GM21526 (cell line): ENCODE measurements at regions not wholly inside any gene's neighbourhood (a gene's known extent, or its start where the extent isn't known, plus 50 kb on each side); places are given as distances from the start of the nearest gene placed in this dataset.
"Not testable (repeated sequence)": the region's sequence is repeated elsewhere in the genome, so short reads cannot be mapped to it uniquely, and the experiment has no call there.

Experiments
- ATAC-seq: cut with Tn5 transposase; IDR thresholded peaks from one replicate; pipeline ENCODE4 v1.9.1; 2021; ENCODE audit warnings: moderate library complexity; ENCODE audit not compliant: unreplicated experiment, low FRiP score

- no peak for ATAC-seq
Observed at GRCh38 chr2:226187616-226188015, 612.0 kb downstream of the IRS1 start.

DNA sequence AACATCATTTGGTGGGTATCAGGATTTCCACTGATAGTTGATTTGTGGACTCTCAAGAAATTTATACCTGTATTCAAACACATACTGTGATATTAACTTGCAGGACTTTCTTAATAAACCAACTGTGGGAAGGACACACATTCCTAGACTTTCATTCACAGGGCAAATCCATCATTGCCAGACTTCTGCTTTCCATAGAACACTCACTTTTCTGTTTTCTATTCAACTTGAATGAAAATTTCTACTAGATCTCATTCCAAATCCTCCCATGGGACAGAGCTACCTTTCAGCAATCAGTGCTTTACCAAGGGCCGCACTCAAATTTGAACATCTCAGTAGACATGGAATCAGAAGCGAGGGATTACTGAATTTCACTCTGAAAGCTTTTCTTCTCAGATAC, 612.5 kb downstream of the IRS1 start:
- ATAC-seq, result no peak

DNA sequence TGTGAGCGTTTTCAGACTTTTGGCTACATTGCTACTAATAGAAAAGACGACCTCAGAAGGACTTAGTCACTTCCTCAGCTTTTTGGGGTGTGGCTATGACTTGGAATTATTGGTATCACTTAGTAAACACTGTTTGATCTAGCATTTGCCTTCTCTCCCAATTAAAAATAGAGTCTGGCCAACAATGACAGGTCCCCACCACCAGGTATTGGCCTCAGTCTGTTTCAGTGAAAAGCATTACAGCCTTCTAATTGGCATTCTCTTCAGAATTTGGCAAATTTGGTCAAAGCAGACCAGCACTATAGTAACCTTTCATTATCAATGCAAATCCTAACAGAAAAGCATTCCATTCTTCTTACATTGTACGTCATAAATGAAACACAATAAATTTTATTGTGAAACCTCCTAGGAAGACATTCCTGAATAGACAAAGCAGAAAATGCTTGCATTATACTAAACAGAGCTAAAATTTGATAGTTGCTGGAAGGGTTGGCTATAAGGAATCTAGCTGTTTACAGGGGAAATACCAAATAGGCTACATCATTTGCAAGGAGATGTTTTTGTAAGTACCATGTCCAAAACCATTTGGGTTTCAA, 613.9 kb downstream of the IRS1 start:
- ATAC-seq, result no peak

DNA sequence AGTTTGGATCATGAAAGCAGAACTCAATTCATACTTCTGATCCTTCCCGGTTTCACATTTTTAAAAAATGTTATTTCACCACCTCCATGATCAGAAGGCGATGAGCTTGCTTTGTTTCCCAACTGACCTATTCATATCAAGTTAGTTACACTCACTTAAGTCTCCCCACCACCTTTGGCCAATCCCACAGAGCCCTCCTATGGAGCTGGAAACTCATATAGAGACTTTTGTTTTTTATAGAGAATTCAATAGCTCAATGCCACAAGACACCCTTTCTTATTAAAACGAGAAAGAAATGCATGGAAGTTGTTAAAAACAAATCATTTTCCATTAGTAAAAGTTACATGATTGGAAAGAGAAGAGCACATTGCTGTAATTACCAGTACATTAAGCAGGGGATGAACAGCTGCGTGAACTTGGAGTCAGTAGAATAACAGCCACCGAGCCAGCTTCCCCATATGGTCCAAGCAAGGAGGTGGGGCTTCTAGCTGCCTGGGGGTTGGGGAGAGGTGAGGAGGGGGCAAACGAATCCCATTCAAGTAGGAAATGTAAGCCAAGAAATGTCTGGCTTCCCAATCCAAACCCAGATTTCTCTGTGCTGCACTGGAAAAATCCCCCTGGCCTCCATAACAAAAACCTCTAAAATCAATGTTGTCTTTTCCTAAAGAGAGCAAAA, 614.5 kb downstream of the IRS1 start:
- ATAC-seq, result no peak

DNA sequence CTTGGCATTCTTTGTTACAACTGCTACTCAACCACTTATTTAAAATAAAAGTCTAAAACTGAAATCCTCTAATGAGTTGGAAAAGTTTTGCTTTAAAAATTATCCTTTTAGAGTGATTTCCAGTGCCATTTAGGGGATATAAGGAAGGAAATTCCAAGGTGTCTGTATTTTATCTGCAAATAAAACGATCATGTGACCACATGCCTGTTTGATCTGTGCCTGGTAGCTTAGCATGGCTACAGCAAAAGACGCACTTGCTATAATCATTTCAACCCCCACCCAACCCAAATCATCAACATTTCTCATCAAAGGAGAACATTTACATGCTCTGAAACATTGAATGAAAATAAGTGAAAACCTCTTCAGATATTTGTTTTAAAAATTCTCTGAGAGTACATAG, 615.1 kb downstream of the IRS1 start:
- ATAC-seq, result no peak

DNA sequence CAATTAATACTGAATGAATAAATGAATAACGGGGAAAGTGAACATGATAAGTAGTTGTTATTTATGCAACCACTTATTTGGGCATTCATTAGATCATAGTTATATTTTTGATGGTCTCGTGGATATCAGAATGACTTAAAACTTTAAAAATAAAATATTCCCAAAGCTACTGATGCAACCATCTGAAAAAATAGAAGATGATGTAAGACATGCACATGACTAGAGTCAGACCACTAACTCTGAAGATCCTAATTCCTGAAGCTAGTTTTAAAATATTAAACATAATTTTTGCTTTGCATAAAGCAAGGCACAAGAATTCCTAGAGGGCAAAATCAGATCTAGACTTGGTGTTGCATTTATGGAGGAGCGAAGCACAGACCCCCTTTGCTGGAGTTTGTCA, 616.1 kb downstream of the IRS1 start:
- ATAC-seq, result no peak

GRCh38 chr2:226183033-226183432, 616.6 kb downstream of the IRS1 start:
- ATAC-seq, result no peak

DNA sequence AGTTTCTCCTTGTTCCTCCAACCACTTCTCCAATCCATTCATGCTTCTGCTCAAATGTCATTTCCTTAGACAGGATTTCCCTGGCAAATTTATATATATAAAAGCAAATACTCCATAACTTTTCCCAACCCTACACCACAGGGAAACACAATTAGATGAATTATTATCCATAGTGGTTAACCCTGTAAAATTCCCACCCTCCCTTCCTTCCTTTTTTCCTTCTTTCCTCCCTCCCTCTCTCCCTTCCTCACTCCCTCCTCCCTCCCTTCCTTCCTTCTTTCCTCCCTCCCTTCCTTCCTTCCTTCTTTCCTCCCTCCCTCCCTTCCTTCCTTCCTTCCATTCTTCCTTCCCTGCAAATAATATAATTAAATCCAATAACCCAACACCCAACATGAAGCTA, 617.7 kb downstream of the IRS1 start:
- ATAC-seq, result no peak

DNA sequence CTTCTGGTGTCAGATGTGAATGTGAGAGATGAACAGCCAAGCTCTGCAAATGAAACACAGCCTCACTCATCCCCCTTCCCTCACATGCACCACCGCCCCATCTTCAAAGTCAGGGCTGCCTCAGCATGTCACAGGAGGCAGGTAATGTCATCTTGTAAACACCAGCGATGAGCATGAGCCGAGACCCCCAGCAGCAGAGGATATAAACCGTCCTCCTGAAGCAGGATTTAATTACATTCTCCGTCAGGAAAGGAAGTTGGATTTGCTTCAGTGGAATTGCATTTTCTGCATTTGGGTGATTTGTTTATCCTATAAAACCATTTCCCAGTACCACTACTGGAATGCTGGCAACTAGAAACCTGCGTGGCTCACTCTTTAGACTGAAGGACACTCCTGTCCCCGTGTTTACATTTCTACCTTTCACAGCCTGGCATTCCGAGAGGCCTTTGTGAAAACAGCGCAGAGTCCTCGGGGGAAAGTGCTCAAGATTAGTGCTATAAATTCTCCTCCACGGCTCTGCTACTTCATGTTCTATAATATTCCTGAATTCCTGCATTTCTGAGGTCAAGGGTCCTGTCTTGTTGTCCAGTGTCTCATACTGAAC, 619.2 kb downstream of the IRS1 start:
- no peak for ATAC-seq

GRCh38 chr2:226179010-226179409, 620.6 kb downstream of the IRS1 start:
- no peak for ATAC-seq

GRCh38 chr2:226176283-226176984, 623.2 kb downstream of the IRS1 start:
- ATAC-seq, result no peak

- no peak for ATAC-seq
Observed at GRCh38 chr2:226174390-226174789, 625.2 kb downstream of the IRS1 start.

GRCh38 chr2:226172939-226173338, 626.7 kb downstream of the IRS1 start:
- no peak for ATAC-seq

DNA sequence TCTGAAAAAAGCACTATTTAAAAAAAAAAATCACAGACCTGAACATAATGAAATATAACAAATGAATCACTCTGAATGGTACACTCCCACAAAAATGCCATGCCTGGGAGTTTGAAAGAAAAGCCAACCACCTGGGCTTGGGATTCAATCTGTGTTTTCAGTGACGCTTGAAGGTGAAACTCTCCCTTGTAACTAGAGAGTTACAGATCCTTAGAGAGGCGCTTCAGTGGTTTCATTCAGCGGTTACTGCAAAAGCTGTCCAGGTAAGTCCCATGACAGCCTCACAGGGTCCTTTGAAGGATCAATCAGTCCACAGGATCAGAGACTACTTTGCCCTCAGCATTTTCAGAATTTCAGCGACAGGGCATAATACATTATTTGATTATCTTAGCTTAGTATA, 627.3 kb downstream of the IRS1 start:
- ATAC-seq, result no peak

DNA sequence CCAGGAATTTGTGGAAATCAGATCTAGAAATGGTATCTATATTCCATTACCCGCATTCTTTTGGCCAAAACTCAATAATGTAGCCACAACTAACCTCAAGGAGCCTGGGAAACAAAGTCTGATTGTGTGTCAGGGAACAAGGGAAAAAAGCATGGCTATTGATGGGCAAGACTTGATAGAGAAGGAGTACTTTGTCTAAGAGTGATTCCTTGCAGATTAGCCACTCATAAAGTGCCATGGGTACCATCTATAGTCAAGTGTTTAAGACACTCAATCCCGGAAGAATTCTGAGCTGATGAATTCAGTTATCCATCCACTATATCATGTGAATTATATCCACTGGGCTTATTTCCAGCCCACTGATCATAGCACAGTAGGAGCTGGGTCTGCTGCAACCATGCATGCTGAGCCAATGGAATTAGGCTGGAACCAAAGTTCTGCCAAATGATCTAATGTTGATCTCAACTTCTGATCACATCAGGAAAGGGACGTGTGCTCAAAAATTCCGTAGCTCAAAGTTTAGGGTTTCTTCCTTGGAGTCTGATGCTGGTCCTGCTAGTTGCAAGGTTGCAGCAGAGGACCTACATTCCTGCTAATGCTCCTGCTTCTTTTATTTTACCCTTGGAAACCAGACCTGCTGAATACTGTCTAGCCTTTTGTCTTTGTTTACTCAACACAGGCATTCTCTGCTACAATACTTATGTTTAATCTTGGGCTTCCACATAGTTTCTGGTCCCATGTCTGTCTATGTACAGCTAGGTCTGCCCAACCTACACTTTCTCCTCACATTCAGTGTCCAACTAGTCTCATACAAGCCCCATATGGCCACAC, 629.7 kb downstream of the IRS1 start:
- no peak for ATAC-seq

GRCh38 chr2:226168496-226169160, 631.0 kb downstream of the IRS1 start:
- no peak for ATAC-seq

DNA sequence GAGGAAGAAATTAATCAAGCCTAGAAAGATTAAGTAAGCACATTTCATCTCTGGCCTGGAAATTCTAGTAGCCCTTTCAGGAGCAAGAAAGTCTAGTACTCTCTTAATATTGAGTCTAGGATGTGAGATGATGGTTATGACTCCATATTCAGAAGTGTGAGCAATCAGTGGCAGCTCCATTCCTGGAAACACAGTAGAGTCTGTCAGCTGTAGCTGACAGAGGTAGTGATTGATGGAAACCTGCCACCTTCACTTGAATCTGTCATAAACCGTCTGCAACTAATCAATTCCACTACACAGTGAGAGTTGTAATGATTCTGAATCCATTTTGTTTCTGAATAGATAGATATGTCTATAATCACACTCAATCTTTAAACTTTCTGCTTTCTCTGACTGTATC, 635.1 kb downstream of the IRS1 start:
- no peak for ATAC-seq

- ATAC-seq, result not testable (repeated sequence)
Observed at GRCh38 chr2:226160617-226161016, 639.0 kb downstream of the IRS1 start.

DNA sequence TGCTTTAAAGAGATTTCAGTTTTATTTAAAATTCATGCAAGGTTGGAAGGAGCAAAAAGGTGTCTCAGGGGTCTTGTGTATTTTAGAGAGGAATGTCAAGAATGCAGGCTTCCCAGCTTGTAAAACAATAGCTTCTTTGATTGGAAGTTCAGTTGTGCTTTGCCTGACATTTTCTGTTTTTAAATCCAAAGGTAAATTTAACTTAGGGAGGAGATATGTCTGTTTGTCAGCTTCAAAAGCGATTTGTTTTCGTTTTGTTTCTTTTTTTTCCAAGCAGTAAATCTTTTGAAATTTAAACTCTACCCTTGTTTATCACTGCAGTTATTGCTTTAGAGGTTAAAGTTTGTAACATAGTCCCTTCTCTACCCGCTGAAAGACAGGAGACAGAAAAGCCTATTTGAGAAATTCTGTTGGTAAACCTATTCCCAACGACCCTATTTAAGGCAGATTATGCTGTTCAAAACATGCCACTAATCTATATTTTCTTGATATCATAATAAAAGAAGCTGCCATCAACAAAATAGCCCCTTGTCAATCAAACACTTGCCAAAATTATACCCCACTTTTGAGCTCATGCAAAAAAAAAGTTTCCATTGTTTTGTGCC, 639.6 kb downstream of the IRS1 start:
- no peak for ATAC-seq

- ATAC-seq, result no peak
Observed at GRCh38 chr2:226158940-226159339, 640.7 kb downstream of the IRS1 start.
